ENCODE measurements at regions not wholly inside any gene's neighbourhood (a gene's known extent, or its start where the extent isn't known, plus 50 kb on each side); places are given as distances from the start of the nearest gene placed in this dataset.

DNA sequence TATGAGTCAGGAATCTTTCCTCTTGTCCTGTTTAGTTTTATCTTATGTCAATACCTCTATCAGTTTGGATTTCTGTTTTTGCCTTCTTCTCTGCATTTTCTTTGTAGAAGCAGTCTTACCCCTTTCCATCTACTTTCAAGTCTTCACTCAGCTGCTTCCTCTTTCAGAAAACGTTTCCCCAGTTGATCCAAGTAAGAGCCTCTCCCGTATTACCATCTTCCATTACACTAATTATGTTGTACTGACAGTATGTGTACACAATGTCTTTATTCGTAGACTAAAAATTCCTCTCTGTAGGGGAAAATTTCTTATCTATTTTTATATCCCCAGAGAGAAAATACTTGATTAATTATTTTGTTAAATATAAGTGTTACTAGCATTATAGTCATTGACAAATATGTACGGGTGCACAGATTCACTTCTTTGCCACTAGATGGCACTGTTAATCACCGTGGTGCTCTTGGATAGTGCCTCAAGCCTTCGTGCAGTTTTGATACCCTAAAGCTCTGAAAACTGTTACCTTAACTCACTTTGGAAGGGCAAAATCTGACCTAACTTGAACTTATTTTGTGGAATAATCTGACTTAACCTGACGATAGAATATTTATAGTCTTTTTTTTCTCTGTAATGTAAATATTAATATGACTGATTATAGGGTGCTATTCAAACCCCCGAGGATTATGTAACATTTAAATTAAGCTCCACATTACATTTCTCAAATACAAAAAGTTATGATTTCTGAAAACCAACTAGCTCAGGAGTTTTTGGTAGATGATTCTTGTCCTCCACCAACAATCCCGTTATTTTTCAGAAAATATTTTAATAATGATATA, 74.2 kb upstream of the POU1F1 start:
- H3K4me3 ChIP-seq: no peak overlapping the region
- H3K27ac ChIP-seq: no peak overlapping the region
- no peak for DNase-seq (ENCODE audit: low spot score)
- TF ChIP-seq, protein P1, sequence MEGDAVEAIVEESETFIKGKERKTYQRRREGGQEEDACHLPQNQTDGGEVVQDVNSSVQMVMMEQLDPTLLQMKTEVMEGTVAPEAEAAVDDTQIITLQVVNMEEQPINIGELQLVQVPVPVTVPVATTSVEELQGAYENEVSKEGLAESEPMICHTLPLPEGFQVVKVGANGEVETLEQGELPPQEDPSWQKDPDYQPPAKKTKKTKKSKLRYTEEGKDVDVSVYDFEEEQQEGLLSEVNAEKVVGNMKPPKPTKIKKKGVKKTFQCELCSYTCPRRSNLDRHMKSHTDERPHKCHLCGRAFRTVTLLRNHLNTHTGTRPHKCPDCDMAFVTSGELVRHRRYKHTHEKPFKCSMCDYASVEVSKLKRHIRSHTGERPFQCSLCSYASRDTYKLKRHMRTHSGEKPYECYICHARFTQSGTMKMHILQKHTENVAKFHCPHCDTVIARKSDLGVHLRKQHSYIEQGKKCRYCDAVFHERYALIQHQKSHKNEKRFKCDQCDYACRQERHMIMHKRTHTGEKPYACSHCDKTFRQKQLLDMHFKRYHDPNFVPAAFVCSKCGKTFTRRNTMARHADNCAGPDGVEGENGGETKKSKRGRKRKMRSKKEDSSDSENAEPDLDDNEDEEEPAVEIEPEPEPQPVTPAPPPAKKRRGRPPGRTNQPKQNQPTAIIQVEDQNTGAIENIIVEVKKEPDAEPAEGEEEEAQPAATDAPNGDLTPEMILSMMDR (IDR thresholded peaks at IDR 0.05): peak; percentile 78

DNA sequence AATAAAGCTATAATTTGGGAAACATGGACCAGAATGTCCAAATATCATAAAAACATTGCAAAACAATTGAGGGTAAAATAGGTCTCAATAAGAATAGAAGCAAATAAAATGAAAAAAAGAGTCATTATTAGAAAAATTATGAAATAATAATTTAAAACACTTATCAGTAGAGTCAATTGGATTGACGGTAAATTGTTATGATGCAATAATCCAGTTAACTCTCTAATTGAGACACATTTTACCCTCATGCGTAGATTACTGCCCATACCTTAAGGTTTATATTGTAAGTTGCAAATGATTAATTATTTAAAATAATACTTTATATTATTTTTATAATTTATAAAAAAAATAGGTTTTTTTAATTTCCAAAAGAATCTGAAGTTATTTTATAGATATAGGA, 73.4 kb upstream of the POU1F1 start:
- no peak for DNase-seq (ENCODE audit: low spot score)
- TF ChIP-seq, protein P1 (IDR thresholded peaks at IDR 0.05): no peak
- Histone ChIP-seq H3K27ac (no peak overlapping the region), H3K4me3 (no peak overlapping the region)

DNA sequence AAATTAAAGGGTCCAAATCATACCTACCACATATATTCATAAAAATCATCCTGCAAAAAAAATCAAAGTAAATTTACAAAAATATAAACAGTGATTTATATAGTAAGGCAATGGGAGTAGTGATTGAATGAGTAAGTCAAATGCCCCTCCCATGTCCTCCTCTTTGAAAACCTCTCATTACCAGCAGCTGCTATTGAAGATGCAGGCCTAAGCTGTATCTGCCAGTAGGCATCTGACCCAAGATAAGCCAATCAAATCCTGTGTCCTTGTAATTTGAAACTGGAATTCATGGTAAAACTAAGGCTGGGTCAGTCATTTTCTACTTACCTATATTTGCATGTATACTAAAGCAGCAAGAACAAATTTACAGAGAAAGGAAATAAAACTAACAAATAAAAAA, 60.4 kb upstream of the POU1F1 start:
- no peak for DNase-seq (ENCODE audit: low spot score)
- TF ChIP-seq, protein P1 (IDR thresholded peaks at IDR 0.05): no peak
- no peak overlapping the region for H3K4me3 ChIP-seq
- H3K27ac ChIP-seq: no peak overlapping the region

DNA sequence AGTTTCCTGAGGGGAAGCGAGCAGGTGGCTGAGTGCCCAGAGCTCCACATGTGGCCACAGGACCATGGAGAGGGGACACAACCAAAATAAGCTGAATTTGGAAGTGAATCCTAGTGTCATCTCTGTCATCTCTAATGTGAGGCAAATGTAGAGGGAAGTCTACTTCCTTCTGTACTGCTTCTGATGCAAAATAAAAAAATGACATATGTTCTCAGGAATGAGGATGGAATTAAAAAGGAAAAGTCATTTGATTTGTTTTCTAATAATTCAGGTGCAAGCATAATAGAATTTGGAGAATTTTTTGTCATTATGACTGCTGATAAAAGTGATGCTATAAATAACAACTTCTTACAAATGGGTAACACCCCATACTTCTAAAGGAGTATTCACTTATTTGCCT, 59.5 kb upstream of the POU1F1 start:
- TF ChIP-seq, protein P1 (IDR thresholded peaks at IDR 0.05): no peak
- Histone ChIP-seq H3K4me3 (no peak overlapping the region), H3K27ac (no peak overlapping the region)
- DNase-seq (ENCODE audit: low spot score): no peak

DNA sequence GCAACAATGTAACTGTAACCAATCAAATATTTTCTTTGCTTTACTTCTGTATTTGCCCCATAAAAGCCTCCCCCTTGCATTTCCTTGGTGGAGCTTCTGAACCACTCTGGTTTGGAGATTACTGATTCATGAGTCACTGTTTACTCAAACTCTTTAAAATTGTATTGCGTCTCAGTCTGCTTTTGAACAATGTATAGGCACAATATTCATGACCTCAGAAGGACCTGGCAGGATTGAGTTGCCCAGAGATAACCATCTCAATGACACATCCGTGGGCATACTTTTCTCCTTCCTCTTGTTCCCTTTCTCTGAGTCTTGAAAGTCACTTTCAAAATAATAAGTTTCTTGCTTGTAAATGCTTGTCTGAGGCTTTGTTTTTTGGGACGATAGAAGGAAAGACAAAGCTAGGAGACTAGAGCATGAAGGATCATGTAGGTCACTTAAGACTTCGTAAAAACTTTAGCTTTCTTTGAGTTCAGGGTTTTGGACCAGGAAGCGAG, 57.1 kb upstream of the POU1F1 start:
- DNase-seq (ENCODE audit: low spot score): no peak
- TF ChIP-seq, protein P1 (IDR thresholded peaks at IDR 0.05): no peak
- no peak overlapping the region for H3K27ac ChIP-seq
- H3K4me3 ChIP-seq: no peak overlapping the region

DNA sequence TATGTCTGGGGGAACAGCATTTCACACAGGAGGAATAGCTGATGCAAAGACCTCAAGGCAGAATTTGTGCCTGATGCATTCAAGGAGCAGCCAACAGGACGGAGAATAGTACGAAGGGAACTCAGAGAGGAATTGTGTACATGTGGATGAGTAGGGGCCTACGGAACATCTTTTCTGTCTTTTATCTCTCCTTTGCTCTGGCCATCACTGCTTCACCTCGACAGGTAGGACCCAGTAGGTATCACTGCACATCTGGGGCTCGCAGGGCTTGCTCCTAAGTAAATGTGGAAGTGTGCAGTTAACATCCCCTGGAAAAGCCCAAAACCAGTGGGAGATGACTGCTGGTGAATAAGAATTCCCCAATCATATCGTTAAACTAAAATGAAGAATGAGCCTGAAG, 56.4 kb upstream of the POU1F1 start:
- no peak overlapping the region for H3K4me3 ChIP-seq
- TF ChIP-seq, protein P1 (IDR thresholded peaks at IDR 0.05): no peak
- DNase-seq (ENCODE audit: low spot score): no peak
- H3K27ac ChIP-seq: no peak overlapping the region

DNA sequence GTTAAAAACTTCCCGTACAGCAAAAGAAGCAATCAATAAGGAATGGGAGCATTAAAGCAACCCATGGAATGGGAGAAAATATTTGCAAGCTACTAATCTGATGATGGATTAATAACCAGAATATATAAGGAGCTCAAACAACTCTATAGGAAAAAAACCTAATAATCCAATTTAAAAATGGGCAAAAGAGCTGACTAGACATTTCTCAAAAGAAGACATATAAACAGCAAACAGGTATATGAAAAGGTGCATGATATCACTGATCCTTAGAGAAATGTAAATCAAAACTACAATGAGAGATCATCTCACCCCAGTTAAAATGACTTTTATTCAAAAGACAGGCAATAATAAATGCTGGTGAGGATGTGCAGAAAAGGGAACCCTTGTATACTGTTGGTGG, 52.7 kb upstream of the POU1F1 start:
- no peak for DNase-seq (ENCODE audit: low spot score)
- Histone ChIP-seq H3K27ac (no peak overlapping the region), H3K4me3 (no peak overlapping the region)
- TF ChIP-seq, protein P1 (IDR thresholded peaks at IDR 0.05): no peak

Data from coronary artery (tissue), 2 donors.